ENCODE measurements at regions not wholly inside any gene's neighbourhood (a gene's known extent, or its start where the extent isn't known, plus 50 kb on each side); places are given as distances from the start of the nearest gene placed in this dataset.

GRCh38 chr21:35361988-35362387 is 312.9 kb upstream of the RUNX1 start:
- ATAC-seq (ENCODE audit: low read depth) (no peak), DNase-seq (no peak)
- intact Hi-C loops (cut with micrococcal nuclease): no loop called here
- no peak for TF ChIP-seq CTCF (IDR thresholded peaks at IDR 0.05)
- Mint-ChIP-seq H3K27ac (no peak overlapping the region), H3K4me3 (no peak overlapping the region), H3K4me1 (peaks cover 7% of the 10 kb centered on the region), H3K36me3 (ENCODE audit: low read depth) (no peaks in the 10 kb centered on the region), H3K27me3 (no peaks in the 10 kb centered on the region), H3K9me3 (no peaks in the 10 kb centered on the region)
- CTCF ChIA-PET: no interaction called here
- POLR2A ChIA-PET: no interaction called here

GRCh38 chr21:35360870-35361570 is 311.9 kb upstream of the RUNX1 start:
- no peak overlapping the region for H3K27ac Mint-ChIP-seq
- H3K36me3 Mint-ChIP-seq (ENCODE audit: low read depth): no peaks in the 10 kb centered on the region
- POLR2A ChIA-PET: no interaction called here

GRCh38 chr21:35359076-35359475 is 310.0 kb upstream of the RUNX1 start:
- no peak for ATAC-seq (ENCODE audit: low read depth)
- H3K4me1 Mint-ChIP-seq: peaks cover 7% of the 10 kb centered on the region
- TF ChIP-seq CTCF (IDR thresholded peaks at IDR 0.05): no peak
- ChIA-PET POLR2A (no interaction called here), CTCF (no interaction called here)
- intact Hi-C loops (cut with micrococcal nuclease): no loop called here
- no peak overlapping the region for H3K4me3 Mint-ChIP-seq
- no peaks in the 10 kb centered on the region for H3K9me3 Mint-ChIP-seq
- no peaks in the 10 kb centered on the region for H3K36me3 Mint-ChIP-seq (ENCODE audit: low read depth)
- no peaks in the 10 kb centered on the region for H3K27me3 Mint-ChIP-seq
- DNase-seq: no peak
- no peak overlapping the region for H3K27ac Mint-ChIP-seq

More at GRCh38 chr21:35360870-35361570, 311.9 kb upstream of the RUNX1 start:
- no peaks in the 10 kb centered on the region for H3K9me3 Mint-ChIP-seq
- no peak for TF ChIP-seq CTCF (IDR thresholded peaks at IDR 0.05)
- H3K27me3 Mint-ChIP-seq: no peaks in the 10 kb centered on the region
- no peak for DNase-seq
- H3K4me1 Mint-ChIP-seq: peaks cover 7% of the 10 kb centered on the region
- intact Hi-C loops (cut with micrococcal nuclease): no loop called here
- CTCF ChIA-PET: no interaction called here
- H3K4me3 Mint-ChIP-seq: no peak overlapping the region
- ATAC-seq (ENCODE audit: low read depth): no peak

GRCh38 chr21:35358008-35358407 is 308.9 kb upstream of the RUNX1 start:
- POLR2A ChIA-PET: interaction anchor here (0.6 to 1.3 kb wide), 4 partner anchors 16 to 702 kb away, joined by 3 to 6 read pairs (median 3); partner anchors contain the start of gene SETD4
- Mint-ChIP-seq H3K4me3 (no peak overlapping the region), H3K36me3 (ENCODE audit: low read depth) (no peaks in the 10 kb centered on the region), H3K27ac (peak overlapping the region; percentile 43), H3K27me3 (no peaks in the 10 kb centered on the region), H3K9me3 (no peaks in the 10 kb centered on the region), H3K4me1 (peaks cover 7% of the 10 kb centered on the region)
- DNase-seq (no peak), ATAC-seq (ENCODE audit: low read depth) (peak; percentile 60)
- no peak for TF ChIP-seq CTCF (IDR thresholded peaks at IDR 0.05)
- intact Hi-C loops (cut with micrococcal nuclease): loop anchor here (1.0 kb wide), 1 partner anchor 308 kb away; no protein-coding TSS in a partner anchor
- CTCF ChIA-PET: interaction anchor here (0.6 kb wide), 1 partner anchor 311 kb away, joined by 3 read pairs; no protein-coding TSS in a partner anchor

GRCh38 chr21:35357041-35357780 is 308.1 kb upstream of the RUNX1 start:
- no peak for ATAC-seq (ENCODE audit: low read depth)
- ChIA-PET POLR2A (interaction anchor here (0.7 to 1.3 kb wide), 3 partner anchors 307 to 703 kb away, joined by 3 to 6 read pairs (median 3); partner anchors contain the start of gene SETD4), CTCF (interaction anchor here (0.6 kb wide), 1 partner anchor 310 kb away, joined by 3 read pairs; no protein-coding TSS in a partner anchor)
- Mint-ChIP-seq H3K27ac (peak overlapping the region; percentile 43), H3K27me3 (no peaks in the 10 kb centered on the region), H3K36me3 (ENCODE audit: low read depth) (no peaks in the 10 kb centered on the region), H3K9me3 (no peaks in the 10 kb centered on the region), H3K4me3 (no peak overlapping the region), H3K4me1 (peaks cover 7% of the 10 kb centered on the region)
- intact Hi-C loops (cut with micrococcal nuclease): no loop called here
- DNase-seq: no peak
- no peak for TF ChIP-seq CTCF (IDR thresholded peaks at IDR 0.05)

All from activated B cell treated with CpG ODN at 0.5 μM for 24 hours (primary cell).